Activated T-cell treated with anti-CD3 and anti-CD28 coated beads, Interleukin-2, amount 50 U/mL, for 4 hours (primary cell): ENCODE measurements at regions not wholly inside any gene's neighbourhood (a gene's known extent, or its start where the extent isn't known, plus 50 kb on each side); places are given as distances from the start of the nearest gene placed in this dataset.

ENCODE experiments used
- ATAC-seq, 2 donors: fragments of 200-7000 bp; cut with Tn5 transposase; one replicate each; pipeline ENCODE4 v1.10.0; 2021
- DNase-seq: peaks from one replicate; pipeline ENCODE4 v3.0.0-alpha.2; 2020
- H3K27me3 Mint-ChIP-seq: one replicate; pipeline ENCODE4 v1.8.0; 2021; ENCODE audit warnings: low read depth, mixed read lengths
- H3K36me3 Mint-ChIP-seq: one replicate; pipeline ENCODE4 v1.8.0; 2022; ENCODE audit warnings: mixed read lengths; ENCODE audit not compliant: insufficient read depth
- H3K4me1 Mint-ChIP-seq: one replicate; pipeline ENCODE4 v1.8.0; 2021; ENCODE audit warnings: low read depth, mixed read lengths
- H3K4me3 Mint-ChIP-seq: one replicate; pipeline ENCODE4 v1.8.0; 2021; ENCODE audit warnings: mild to moderate bottlenecking, moderate library complexity, mixed read lengths
- H3K9me3 Mint-ChIP-seq: one replicate; pipeline ENCODE4 v1.8.0; 2021; ENCODE audit warnings: mixed read lengths

DNA sequence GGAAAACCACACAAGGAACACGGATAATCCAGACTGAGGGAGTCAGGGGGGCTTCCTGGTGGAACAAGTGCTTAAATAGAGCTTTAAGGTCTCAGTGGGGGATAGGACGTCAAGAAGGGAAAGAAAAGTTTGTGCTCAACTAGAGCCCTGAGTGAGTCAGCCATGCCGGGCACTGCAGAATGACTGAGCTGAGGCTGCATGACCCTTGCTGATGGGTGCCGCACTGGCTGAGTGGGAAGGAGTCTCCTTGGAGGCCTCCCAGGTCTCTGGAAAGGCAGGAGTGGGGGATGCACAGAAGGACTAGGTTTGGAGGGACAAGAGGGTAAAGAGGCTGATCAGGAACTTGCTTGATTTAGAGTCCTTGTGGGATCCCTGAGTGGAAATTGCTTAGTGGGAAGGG is 150.3 kb downstream of the RPLP1 start:
- no peak for ATAC-seq
- no peaks in the 10 kb centered on the region for H3K36me3 Mint-ChIP-seq

GRCh38 chr15:69603369-69604071 is 150.9 kb downstream of the RPLP1 start:
- Mint-ChIP-seq H3K9me3 (no peaks in the 10 kb centered on the region), H3K4me3 (no peak overlapping the region), H3K4me1 (peaks cover 6% of the 10 kb centered on the region), H3K36me3 (no peaks in the 10 kb centered on the region), H3K27me3 (no peaks in the 10 kb centered on the region)
- no peak for ATAC-seq
- no peak for DNase-seq

More for the DNA sequence above, 150.3 kb downstream of the RPLP1 start:
- Mint-ChIP-seq H3K4me3 (no peak overlapping the region), H3K9me3 (no peaks in the 10 kb centered on the region), H3K27me3 (no peaks in the 10 kb centered on the region), H3K4me1 (peaks cover 6% of the 10 kb centered on the region)
- DNase-seq: no peak

- Mint-ChIP-seq H3K27me3 (no peaks in the 10 kb centered on the region), H3K4me3 (no peak overlapping the region), H3K36me3 (no peaks in the 10 kb centered on the region), H3K4me1 (peaks cover 6% of the 10 kb centered on the region), H3K9me3 (no peaks in the 10 kb centered on the region)
- ATAC-seq (no peak), DNase-seq (no peak)
These were observed 151.4 kb downstream of the RPLP1 start for GRCh38 chr15:69604072-69604411.

GRCh38 chr15:69606144-69606543 is 153.5 kb downstream of the RPLP1 start:
- Mint-ChIP-seq H3K36me3 (no peaks in the 10 kb centered on the region), H3K4me1 (peaks cover 6% of the 10 kb centered on the region), H3K4me3 (no peak overlapping the region), H3K27me3 (no peaks in the 10 kb centered on the region), H3K9me3 (no peaks in the 10 kb centered on the region)
- ATAC-seq: no peak
- no peak for DNase-seq

GRCh38 chr15:69606921-69607500 is 154.4 kb downstream of the RPLP1 start:
- DNase-seq (no peak), ATAC-seq (no peak)
- Mint-ChIP-seq H3K36me3 (no peaks in the 10 kb centered on the region), H3K4me1 (peaks cover 6% of the 10 kb centered on the region), H3K27me3 (no peaks in the 10 kb centered on the region), H3K4me3 (no peak overlapping the region), H3K9me3 (no peaks in the 10 kb centered on the region)

DNA sequence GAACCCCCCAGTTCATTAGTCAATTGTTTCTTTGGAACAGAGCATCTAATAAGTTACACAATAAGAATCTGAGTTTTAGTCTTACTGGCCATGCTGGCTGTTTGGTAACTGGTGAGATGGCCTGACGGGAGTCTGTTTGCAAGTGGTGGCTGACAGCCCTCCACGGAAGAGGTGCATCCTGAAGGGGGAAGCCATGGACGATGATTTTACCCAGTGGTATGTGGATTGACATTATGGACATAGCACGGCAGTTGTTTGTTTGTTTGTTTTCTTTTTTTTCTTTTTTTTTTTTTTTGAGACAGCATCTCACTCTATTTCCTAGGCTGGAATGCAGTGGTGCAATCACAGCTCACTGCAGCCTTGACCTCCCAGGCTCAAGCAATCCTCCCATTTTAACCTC is 156.0 kb downstream of the RPLP1 start:
- H3K4me3 Mint-ChIP-seq: no peak overlapping the region
- ATAC-seq: no peak

DNA sequence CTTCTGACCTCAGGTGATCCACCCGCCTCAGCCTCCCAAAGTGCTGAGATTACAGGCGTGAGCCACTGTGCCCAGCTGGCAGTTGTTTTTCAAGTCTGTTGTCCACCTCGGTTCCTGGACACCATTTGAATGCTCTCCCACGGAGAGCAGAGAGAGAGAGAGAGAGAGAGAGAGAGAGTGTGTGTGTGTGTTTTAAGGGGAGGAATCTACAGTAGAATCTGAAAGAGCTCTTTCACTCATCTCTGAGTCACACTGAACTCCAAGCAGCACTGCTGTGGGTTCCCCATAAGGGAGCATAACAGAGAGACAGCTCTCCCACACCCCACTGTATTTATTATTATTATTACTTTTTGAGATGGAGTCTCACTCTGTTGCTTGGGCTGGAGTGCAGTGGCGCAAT is 156.6 kb downstream of the RPLP1 start:
- no peaks in the 10 kb centered on the region for H3K27me3 Mint-ChIP-seq
- H3K4me3 Mint-ChIP-seq: no peak overlapping the region
- H3K9me3 Mint-ChIP-seq: no peaks in the 10 kb centered on the region
- no peak for DNase-seq
- ATAC-seq: peak; percentile 46 to 75
- no peaks in the 10 kb centered on the region for H3K36me3 Mint-ChIP-seq
- H3K4me1 Mint-ChIP-seq: peaks cover 6% of the 10 kb centered on the region

More for the DNA sequence above, 156.0 kb downstream of the RPLP1 start:
- DNase-seq: no peak
- Mint-ChIP-seq H3K9me3 (no peaks in the 10 kb centered on the region), H3K27me3 (no peaks in the 10 kb centered on the region), H3K36me3 (no peaks in the 10 kb centered on the region), H3K4me1 (peaks cover 6% of the 10 kb centered on the region)

- no peak for DNase-seq
- Mint-ChIP-seq H3K36me3 (no peaks in the 10 kb centered on the region), H3K9me3 (no peaks in the 10 kb centered on the region), H3K27me3 (no peaks in the 10 kb centered on the region), H3K4me1 (peaks cover 6% of the 10 kb centered on the region), H3K4me3 (no peak overlapping the region)
- no peak for ATAC-seq
These were observed 157.2 kb downstream of the RPLP1 start for GRCh38 chr15:69609776-69610175.

DNA sequence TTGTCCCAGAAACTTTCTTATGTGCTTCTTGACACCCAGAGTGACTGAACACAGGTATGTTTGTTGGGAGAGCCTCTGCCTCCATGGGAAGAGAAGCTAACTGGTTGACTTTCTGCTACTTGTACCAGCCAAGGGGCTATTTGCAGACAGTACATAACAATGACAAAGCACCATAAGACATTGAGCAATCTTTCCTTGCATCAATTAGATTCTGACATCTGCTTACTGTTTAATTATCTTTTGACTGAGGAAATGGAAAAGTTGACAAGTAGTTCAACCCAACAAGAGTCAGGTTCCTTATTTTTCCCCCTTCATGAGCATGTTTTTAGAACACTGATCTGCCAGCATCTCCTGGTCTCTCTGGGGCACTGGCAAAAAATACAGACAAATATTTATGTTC is 157.7 kb downstream of the RPLP1 start:
- H3K27me3 Mint-ChIP-seq: no peaks in the 10 kb centered on the region
- H3K9me3 Mint-ChIP-seq: no peaks in the 10 kb centered on the region
- H3K4me3 Mint-ChIP-seq: no peak overlapping the region
- DNase-seq (no peak), ATAC-seq (no peak)
- H3K36me3 Mint-ChIP-seq: no peaks in the 10 kb centered on the region
- H3K4me1 Mint-ChIP-seq: peaks cover 6% of the 10 kb centered on the region

GRCh38 chr15:69610858-69611257 is 158.2 kb downstream of the RPLP1 start:
- DNase-seq: no peak
- no peaks in the 10 kb centered on the region for H3K36me3 Mint-ChIP-seq
- H3K4me1 Mint-ChIP-seq: peaks cover 5% of the 10 kb centered on the region
- H3K9me3 Mint-ChIP-seq: no peaks in the 10 kb centered on the region
- ATAC-seq: no peak
- no peak overlapping the region for H3K4me3 Mint-ChIP-seq
- no peaks in the 10 kb centered on the region for H3K27me3 Mint-ChIP-seq

DNA sequence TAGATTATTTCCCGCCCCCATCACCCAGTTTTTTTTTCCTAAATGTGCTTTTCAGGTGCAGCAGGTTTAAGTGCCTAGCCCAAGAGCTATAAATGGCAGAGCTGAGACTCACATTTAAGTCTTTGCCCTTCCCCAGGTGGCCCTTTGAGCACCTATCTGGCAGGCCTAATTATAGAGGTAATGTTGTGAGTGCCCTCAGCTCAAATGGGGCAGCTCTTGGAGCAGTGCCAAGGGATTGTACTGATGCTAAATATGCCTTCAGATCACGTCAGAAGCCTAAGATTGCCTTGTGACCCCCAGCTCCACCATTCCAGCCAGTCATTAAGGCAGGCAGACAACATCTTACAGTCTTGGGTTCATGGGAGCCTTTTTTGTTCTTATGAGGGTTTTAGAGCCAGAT is 159.5 kb downstream of the RPLP1 start:
- ATAC-seq: no peak
- H3K27me3 Mint-ChIP-seq: no peaks in the 10 kb centered on the region
- no peak overlapping the region for H3K4me3 Mint-ChIP-seq
- H3K36me3 Mint-ChIP-seq: no peaks in the 10 kb centered on the region
- H3K9me3 Mint-ChIP-seq: no peaks in the 10 kb centered on the region
- DNase-seq: no peak
- H3K4me1 Mint-ChIP-seq: no peaks in the 10 kb centered on the region

- no peaks in the 10 kb centered on the region for H3K9me3 Mint-ChIP-seq
- no peak for DNase-seq
- no peak for ATAC-seq
- H3K4me3 Mint-ChIP-seq: no peak overlapping the region
- no peaks in the 10 kb centered on the region for H3K27me3 Mint-ChIP-seq
- no peaks in the 10 kb centered on the region for H3K4me1 Mint-ChIP-seq
- no peaks in the 10 kb centered on the region for H3K36me3 Mint-ChIP-seq
These were observed 160.6 kb downstream of the RPLP1 start for GRCh38 chr15:69613182-69613581.

DNA sequence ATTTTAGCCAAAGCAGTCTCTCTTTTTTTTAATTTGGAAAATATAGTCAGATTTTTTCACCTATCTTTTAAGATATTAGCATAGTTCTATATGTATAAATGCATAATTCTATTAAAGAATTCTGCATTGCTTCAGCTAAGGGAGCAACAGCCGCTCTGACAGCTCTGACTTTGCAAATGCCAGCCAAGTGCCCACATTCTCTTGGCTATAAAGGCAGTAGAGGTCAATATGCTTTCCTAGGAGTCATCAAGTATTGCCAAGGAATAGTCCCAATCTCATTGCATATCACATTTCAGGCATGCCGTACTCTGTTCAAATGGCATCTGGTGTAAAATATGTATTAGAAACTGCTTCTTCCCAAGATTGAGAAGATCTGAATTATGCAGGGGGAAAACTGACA is 161.4 kb downstream of the RPLP1 start:
- H3K27me3 Mint-ChIP-seq: no peaks in the 10 kb centered on the region
- DNase-seq (no peak), ATAC-seq (no peak)
- no peak overlapping the region for H3K4me3 Mint-ChIP-seq
- H3K4me1 Mint-ChIP-seq: no peaks in the 10 kb centered on the region
- H3K36me3 Mint-ChIP-seq: no peaks in the 10 kb centered on the region
- no peaks in the 10 kb centered on the region for H3K9me3 Mint-ChIP-seq

DNA sequence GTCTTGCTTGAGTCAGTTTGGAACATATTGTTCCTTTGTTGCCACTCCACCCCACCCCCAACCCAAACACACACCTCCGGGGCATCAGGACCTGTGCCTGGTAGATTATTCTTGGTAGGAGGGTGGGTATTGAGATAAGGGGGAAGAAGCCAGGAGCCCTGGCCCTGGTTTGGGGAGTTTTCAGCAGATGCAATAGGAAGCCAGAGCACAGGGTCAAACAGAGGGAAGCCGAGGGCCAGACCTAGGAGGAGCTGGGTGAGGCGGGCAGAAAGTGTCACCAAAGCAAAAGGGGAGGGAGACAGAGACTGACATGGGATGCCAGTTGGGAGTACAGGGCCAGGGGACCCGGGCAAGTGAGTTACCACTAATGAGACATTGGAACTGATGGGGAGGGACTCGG is 163.1 kb downstream of the RPLP1 start:
- H3K36me3 Mint-ChIP-seq: no peaks in the 10 kb centered on the region
- no peaks in the 10 kb centered on the region for H3K4me1 Mint-ChIP-seq
- H3K27me3 Mint-ChIP-seq: peaks cover 4% of the 10 kb centered on the region
- H3K9me3 Mint-ChIP-seq: no peaks in the 10 kb centered on the region
- no peak overlapping the region for H3K4me3 Mint-ChIP-seq
- DNase-seq (no peak), ATAC-seq (no peak)

GRCh38 chr15:69616558-69616957 is 163.9 kb downstream of the RPLP1 start:
- H3K27me3 Mint-ChIP-seq: peaks cover 4% of the 10 kb centered on the region
- no peak for ATAC-seq
- H3K9me3 Mint-ChIP-seq: no peaks in the 10 kb centered on the region
- no peak for DNase-seq
- no peaks in the 10 kb centered on the region for H3K36me3 Mint-ChIP-seq
- no peaks in the 10 kb centered on the region for H3K4me1 Mint-ChIP-seq
- H3K4me3 Mint-ChIP-seq: no peak overlapping the region
